ENCODE measurements at regions not wholly inside any gene's neighbourhood (a gene's known extent, or its start where the extent isn't known, plus 50 kb on each side); places are given as distances from the start of the nearest gene placed in this dataset.
"Not testable (repeated sequence)": the region's sequence is repeated elsewhere in the genome, so short reads cannot be mapped to it uniquely, and the experiment has no call there.

DNA sequence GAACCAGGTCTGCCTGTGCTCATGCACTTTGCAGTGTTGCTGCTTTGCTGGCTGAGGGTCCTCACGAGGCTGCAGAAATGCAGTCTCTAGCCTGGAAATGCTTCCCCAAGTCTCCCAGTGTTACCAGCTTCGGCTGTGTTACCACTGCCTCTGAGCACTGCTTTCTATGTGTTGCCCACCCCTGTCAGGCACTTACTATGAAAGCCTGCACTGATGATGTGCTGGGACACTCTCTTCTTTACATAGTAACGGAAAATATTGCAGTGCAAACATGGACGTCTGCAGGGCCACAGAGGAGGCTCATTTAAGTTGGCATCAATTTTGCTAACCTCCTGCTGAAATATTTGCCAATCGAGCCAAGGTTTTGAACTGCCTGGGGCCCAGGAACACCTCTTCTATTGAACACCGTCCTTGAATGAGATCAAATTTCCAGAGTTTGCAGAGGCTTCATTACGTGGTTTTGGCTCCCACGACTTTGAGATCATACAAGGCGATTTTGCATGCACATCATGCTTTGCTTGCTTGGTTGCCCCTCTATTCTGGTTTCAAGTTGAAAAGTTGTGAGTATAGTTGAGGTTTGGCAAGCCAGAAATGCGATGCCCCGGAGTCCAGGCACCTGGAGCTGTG, 404.7 kb upstream of the PODXL start:
- no peak for DNase-seq (ENCODE audit: low read depth, low spot score)

DNA sequence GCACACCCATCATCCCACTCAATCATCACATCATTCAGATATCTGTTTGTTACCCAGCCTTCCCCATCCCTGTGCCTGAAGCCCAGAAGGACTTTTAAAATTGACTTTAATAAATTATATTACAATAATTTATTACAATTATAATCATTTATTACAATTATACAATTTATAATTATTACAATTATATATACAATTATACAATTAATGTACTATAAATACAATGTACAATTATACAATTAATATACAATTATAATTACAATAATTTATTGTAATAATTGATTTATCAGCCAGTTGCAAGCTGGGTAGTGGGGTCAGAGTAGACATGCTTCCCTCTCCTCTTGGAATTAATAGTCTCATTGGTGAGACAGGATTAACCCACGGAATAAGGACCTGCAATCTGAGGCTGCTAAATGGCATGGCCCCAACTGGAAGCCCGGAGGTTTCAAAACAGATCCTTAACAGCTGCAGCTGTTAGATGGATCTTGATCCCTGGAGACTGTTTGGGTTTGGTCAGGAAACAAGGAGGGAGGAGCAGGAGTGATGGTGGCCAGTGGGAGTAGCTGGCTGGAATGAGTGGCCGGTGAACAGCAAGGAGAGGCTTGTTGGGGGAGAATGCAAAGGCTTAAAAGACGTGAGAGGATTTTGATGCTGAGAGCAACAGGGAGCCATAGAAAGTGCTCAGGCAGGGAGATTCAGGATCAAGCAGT, 402.8 kb upstream of the PODXL start:
- DNase-seq (ENCODE audit: low read depth, low spot score): no peak

DNA sequence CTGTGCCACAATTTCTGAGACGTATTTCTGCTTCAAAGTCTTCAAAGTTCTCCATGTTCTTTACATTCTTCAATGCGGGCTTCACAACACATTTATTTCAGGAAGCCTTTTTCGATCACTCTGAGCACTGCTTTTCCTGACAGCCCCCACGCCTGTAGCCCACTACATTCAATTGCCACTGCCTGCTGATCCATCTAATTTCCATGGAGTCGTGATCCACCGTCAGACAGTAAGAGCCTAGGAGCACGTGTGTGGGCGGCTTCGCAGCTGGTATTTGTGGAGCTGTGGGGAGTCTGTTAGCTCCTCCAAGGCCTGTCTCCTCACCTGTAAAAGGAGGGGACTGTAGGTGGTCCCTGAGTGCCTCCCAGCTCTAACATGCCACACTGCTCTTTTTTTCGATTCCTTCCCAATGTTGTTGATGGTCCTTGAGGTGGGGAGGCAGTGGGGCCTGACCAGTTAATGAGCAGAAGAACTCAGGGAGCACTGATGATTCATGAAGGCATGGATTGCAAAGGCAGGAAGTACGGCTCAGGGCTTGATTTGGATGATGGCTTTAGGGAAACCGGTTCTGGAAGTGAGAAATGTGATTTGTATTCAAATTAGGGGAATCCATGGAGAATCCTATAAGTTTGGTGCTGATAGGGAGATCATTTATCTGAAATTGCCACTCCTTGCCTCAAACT, 401.1 kb upstream of the PODXL start:
- no peak for DNase-seq (ENCODE audit: low read depth, low spot score)

DNA sequence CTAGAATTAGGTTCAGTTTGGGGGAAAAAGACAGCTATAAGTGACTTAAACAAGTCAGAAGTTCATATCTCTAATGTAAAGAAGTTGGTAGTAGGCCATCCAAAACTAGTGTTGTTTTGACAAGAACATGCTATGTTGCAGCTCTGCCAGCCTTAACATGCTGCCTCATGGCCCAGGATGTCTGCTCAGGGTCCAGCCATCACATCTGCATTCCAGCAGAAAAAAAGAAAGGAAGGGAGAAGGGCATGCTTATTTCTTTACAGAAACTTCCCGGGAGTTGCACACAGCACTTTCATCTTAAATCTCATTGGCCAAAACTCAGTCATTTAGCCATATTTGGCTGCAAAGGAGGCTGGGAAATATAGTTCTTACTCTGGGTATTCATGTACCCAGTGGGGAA, 400.4 kb upstream of the PODXL start:
- no peak for DNase-seq (ENCODE audit: low read depth, low spot score)

DNA sequence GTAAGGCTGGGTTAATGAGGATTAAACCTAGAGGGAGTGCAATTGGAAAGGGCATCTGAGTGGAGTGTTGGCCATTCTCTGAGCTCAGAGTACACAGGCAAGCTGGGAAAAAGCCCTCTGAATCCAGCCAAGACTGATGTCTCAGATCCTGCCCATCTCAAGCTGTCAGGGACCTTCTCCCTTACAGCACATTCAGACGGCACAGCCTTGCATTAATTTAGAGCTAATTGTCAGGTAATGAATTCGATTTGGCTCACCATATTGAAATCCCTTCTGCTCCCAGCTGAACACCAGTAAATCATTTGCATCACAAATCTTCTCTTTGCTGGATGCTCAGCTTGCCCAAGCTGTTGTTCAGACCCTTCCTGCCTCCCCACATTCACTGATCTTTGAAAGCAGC, 399.3 kb upstream of the PODXL start:
- DNase-seq (ENCODE audit: low read depth, low spot score): no peak

DNA sequence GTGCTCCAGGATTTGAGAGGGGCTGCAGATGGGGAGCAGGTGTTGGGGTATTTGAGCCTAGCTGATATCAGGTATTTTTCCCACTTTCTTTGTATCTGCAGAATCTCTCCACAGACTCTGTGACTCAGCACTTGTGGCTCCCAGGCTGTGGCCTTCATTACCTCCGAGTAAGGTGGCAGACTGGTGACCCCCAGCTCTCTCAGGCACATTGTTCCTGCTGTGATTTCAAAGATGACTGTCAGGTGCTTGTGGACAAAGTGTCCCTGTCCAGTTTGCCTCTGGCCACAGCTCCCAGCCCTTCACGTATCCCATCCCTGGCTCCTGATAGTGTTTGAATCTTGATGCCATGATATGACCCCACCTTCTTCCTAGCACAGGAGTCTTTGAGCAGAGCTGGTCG, 396.8 kb upstream of the PODXL start:
- DNase-seq (ENCODE audit: low read depth, low spot score): no peak

DNA sequence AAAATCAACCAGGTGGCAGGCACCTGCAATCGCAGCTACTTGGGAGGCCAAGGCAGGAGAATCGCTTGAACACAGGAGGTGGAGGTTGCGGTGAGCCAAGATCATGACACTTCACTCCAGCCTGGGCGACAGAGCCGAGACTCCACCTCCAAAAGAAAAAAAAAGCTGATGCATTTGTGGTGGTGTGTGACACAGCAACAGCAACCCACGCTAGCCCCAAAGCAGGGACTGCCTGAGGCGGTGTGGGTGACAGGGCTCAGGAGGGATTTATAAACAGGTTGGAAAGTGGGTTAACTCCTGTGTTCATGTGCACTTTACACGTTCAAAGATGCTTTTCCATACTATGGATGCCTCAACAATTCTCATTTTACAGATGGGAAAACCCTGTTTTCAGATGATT, 395.9 kb upstream of the PODXL start:
- no peak for DNase-seq (ENCODE audit: low read depth, low spot score)

DNA sequence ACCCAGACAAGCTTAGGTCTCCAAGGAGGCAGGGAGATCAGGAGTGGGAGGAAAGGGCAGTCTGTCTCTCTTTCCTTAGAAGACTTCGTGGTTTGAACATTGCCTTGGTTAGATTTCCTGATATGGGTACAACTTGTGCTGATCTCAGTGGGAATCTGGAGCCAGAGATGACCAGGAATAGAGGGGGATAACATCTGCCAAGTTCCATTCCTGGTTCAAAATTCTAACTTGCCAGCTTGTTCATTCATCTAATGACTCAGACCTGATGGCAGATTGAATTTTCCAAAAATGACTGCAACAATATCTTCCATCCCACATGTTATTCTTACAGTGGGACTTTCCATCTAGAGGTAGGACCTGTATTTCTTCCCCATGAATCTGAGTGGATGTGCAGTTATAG, 394.3 kb upstream of the PODXL start:
- no peak for DNase-seq (ENCODE audit: low read depth, low spot score)

DNA sequence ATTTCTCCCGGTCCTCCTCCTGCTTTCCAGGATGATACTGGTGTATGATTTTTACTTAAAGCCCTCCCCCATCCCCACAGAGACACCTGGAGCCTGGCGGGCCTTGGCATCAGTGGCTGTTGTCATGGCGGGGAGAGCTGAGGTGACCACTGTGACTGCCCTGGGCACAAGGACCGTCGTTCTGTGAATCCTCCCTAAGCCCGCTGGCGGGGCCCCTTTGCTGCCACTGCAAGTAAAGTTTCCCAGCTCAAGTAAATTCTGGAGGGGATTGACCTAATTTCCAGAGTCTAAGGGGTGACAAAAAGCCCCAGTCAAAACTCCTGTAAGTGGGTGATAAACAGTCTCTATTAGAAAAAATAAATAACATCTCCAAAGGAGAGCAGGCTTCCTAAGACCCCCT, 393.2 kb upstream of the PODXL start:
- no peak for DNase-seq (ENCODE audit: low read depth, low spot score)

DNA sequence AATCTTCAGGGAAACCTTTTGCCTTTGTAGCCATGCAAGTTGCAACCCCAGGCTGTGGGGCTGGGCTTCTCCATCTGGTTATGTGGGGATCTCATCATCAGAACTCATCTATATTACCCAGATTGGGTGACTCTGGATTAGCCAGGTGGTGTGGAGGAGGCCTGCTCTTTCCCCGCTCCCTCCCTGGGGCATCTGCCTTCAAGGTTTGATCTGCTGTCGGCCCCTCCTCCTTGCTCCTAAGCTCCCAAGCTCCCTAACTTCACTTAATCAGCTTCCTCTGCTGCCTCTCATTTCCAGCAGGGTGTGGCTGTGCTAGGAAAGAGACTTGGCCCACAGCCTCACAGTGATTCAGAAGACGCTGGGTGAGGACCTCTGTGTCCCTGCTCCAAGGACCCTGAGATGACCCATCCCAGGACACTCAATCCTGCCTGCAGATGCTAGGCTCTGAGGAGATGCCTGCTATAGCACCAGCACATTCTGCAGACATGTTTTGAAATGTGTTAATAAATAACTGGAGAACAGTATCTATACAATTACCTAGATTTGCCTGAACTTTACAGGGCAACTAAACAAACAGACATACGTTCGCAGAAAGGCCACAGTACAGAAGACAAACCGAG, 392.1 kb upstream of the PODXL start:
- no peak for DNase-seq (ENCODE audit: low read depth, low spot score)

DNA sequence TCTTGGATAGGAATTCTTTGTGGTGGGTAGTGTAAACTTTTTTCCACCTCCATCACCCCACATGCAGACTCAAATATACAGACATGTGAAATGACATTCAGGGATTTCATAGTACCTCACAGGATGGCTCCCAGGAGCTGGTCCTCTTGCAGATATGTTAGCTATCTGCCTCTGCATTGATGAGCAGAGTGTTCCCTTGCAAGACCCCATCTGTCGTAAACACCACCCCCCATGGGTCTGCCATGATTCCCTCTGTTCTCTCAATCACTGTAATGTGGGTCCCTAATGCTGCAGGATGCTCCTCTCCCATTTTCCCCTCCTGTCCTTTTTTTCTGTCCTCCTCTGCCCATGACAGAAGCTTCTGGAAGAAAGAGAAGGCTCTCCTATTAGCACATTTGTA, 391.2 kb upstream of the PODXL start:
- no peak for DNase-seq (ENCODE audit: low read depth, low spot score)

DNA sequence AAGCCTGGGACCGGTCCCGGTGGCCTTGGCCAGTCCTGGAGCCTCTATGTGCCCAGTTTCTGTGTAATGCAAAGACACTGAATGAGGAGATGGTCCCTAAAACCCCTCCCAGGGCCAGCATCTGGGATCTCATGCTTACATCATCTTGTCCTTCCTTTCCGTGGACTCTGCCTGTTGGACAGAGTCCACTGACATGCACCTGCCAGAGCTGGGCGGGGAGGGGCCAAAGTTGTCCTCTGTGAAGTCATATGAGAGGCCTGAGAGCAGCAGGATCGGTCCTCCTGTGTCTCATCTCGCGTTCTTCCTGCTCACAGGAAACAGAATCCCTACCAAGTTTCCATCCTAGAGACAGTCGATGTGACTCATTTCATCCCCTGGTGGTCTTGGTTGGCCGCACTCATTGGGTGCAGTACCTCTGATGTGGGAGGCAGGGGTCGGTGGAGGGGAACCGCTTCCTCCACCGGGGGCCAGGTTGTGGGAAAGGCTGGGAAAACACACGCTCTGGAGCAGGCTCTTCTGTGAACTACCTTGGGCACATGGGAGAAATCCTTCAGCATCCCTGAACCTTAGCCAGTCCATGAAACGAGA, 389.6 kb upstream of the PODXL start:
- DNase-seq (ENCODE audit: low read depth, low spot score): no peak

DNA sequence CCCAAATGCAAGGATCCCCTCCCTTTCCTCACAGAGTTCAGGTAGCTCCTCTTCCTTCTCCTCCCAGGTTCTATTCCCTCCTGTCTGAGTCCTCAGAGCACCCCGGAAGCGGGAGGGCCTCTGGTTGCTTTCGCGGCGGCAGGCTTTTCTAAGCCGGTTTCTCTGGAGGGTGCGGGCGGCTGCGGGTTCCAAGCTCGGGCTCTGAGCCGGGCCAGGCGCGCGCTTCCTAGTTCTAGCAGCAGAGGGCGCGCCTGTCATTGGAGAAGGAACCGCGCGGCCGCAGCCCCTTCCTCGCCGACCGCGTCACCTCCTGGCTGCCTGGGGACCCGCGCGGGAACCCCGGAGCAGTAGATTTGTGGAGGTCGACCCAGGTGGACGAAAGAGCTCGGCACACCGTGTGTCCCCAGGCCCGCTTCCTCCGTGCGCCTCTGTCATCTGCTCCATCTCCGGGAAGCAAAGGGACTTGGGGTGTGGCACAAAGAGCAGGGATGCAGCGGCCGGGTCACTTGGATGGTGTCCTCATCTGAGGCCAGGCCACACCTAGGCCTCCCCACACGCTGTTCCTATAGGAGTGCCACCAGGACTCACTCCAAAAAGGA, 389.0 kb upstream of the PODXL start:
- DNase-seq (ENCODE audit: low read depth, low spot score): no peak

DNA sequence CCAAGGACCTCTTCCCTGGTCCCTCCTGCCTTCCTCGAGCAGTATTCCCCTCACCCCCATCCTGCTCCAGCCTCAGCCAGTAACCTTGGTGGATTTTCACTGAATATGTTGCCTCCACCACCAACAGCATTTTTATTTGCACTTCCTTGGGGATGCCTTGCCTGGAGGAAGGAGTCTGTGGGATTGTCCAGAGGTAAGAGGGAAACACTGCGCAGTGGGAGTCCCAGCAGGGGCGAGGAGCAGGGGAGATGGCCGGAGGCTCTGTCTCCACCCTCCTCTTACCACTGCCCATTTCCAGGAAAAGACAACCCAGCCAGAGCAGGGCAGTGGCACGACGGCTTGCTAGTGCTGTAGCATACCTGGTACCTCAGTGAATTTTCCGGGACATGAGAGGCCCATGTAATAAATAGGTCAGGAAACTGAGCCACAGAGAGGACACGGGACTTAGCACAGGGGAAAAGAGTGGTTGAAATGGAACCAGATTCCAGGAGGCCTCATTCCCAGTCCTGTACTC, 388.2 kb upstream of the PODXL start:
- no peak for DNase-seq (ENCODE audit: low read depth, low spot score)

DNA sequence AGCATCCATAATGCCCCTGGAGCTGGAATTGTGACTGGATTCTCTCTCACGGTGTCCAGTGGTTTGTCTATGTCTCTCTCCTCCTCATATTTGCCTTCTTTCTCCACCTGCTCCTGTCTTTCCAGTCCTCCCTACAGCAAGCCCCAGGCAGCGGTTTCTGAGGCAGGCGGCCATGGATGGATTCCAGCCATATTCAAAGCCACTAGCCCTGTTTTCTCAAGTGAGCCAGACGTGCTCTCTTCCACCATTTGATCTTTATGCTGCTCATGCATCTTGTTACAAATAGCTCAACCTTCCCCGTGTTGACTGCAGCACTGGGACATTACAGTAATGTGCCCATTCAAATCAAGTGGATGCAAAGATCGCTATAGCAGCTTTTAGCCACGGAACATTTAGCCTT, 387.2 kb upstream of the PODXL start:
- no peak for DNase-seq (ENCODE audit: low read depth, low spot score)

DNA sequence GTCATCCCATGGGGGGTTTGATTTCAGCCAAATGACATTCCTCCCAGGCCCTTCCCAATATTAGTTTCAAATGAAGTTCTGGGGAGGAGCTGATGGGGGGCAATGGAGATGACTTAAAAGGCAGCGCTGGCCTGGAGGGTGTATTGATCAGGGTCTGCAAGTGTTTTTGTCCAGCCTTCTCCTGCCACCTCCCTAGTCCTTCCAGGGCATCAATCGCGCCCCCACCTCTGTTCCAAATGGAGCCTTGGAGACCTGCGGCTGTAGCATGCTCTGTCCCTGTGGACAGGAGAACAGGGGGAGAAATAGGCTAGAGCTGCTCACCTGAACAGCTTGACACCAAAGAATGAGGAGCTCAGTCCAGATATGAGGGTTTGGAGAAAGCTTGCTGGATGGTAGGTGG, 386.8 kb upstream of the PODXL start:
- no peak for DNase-seq (ENCODE audit: low read depth, low spot score)

DNA sequence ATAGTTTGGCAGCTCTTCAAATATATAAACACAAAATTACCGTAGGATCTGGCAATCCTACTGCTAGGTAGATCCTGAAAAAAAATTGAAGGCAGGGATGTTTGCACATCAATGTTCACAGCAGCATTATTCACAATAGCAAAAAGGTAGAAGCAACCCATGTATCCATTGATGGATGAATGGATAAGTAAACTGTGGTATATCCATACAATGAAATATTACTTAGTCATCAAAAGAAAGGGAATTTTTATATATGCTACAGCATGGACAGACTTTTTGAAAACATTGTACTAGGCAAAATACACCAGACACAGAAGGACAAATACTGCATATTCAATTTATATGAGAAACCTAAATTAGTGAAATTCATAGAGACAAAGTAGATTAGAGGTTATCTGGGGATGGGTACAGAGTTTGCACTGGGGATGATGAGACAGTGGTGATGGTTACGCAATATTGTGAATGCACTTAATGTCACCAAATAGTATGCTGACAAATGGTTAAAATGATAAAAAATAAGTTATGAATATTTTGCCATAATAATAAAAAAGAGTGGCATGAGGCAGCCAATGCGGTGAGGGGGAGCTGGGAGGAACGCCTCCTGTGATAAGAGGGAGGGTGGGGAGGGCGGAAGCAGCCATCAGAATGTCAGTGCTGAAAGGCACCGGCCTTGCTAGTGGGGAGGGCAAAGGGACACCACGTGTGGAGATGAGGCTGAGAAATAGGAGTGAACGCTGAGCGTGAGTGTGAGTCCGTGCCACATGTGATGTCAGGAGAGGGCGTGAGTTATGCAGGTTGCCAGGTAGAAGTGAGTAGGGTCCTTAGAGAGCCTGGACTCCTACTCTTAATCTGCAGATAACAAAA, 386.1 kb upstream of the PODXL start:
- DNase-seq (ENCODE audit: low read depth, low spot score): no peak

DNA sequence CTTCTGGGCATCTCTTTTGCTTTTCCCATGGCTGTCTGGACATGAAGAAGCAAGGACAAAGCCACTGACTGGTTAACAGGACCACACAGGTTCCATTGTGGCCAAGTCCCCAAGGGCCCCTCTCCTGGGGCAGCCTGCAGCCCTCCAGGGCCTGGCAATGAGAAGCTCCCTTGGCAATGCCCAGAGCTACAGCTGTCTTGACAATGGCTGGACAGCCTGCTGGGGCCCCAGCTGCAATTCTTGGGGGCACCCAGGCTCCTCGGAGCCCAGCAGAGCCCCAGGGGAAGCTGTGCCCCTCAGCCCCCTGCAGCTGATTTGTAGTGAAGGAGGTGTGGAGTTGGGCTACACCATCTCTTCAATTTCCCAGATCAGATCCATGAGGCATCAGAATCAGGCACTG, 384.9 kb upstream of the PODXL start:
- no peak for DNase-seq (ENCODE audit: low read depth, low spot score)

DNA sequence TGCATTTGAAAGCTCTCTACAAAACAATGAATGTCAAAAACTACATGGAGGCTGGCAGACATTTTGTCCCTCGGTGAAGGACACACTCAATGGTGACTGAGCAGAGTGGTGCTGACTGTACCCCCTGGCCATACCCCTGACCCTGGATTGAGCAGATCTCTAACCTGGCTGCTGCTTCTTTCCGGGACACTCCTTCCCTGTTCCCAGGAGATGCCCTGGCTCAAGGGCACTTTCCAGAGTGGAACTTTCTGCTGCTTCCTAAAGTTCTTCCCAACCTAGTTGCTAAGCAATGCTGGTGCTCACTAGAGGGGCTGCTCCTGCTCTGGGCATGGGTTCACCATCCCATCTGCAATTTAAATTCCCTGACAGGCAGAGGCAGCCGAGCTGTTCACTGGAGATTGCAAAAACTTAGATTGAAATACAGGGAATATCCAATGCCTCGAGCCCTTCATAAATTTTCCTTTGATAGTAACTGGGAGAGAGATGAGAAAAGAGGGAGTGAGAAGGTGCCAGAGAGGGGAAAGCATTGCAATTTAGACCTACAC, 384.3 kb upstream of the PODXL start:
- DNase-seq (ENCODE audit: low read depth, low spot score): no peak

DNA sequence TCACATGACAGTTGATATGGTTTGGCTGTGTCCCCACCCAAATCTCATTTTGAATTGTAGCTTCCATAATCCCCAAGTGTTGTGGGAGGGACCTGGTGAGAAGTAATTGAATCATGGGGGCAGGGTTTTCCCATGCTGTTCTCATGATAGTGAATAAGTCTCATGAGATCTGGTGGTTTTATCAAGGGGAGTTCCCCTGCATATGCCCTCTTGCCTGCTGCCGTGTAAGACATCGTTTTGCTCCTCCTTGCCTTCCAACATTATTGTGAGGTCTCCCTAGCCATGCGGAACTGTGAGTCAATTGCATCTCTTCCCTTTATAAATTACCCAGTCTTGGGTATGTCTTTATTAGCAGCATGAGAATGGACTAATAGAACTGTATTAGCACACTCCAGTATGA, 382.4 kb upstream of the PODXL start:
- DNase-seq (ENCODE audit: low read depth, low spot score): not testable (repeated sequence)

All from pulmonary artery endothelial cell (primary cell).